HG03520 (cell line): ENCODE measurements at regions not wholly inside any gene's neighbourhood (a gene's known extent, or its start where the extent isn't known, plus 50 kb on each side); places are given as distances from the start of the nearest gene placed in this dataset.

ENCODE experiments used
- ATAC-seq: cut with Tn5 transposase; IDR thresholded peaks from one replicate; pipeline ENCODE4 v1.9.1; 2021; ENCODE audit warnings: mild to moderate bottlenecking, moderate library complexity; ENCODE audit not compliant: unreplicated experiment

GRCh38 chr16:47806309-47806847 lies 345.2 kb downstream of the PHKB start:
- no peak for ATAC-seq

GRCh38 chr16:47787696-47788095 lies 326.6 kb downstream of the PHKB start:
- ATAC-seq, result no peak

GRCh38 chr16:47781673-47782072 lies 320.5 kb downstream of the PHKB start:
- no peak for ATAC-seq

- no peak for ATAC-seq
Measured at GRCh38 chr16:47780213-47780875, 319.2 kb downstream of the PHKB start.

- peak; percentile 72 for ATAC-seq
Measured at GRCh38 chr16:47779201-47780016, 318.3 kb downstream of the PHKB start.

GRCh38 chr16:47778106-47778801 lies 317.1 kb downstream of the PHKB start:
- ATAC-seq, result no peak

- ATAC-seq, result no peak
Measured at GRCh38 chr16:47777220-47777619, 316.1 kb downstream of the PHKB start.

- no peak for ATAC-seq
Measured at GRCh38 chr16:47774661-47775060, 313.5 kb downstream of the PHKB start.

- ATAC-seq, result no peak
Measured at GRCh38 chr16:47753659-47754058, 292.5 kb downstream of the PHKB start.
